Upper lobe of right lung (tissue), 1 donor: ENCODE measurements at regions not wholly inside any gene's neighbourhood (a gene's known extent, or its start where the extent isn't known, plus 50 kb on each side); places are given as distances from the start of the nearest gene placed in this dataset.
A peak's percentile ranks its signal among the peaks of the same experiment; 100 is the strongest.
"Not testable (repeated sequence)": the region's sequence is repeated elsewhere in the genome, so short reads cannot be mapped to it uniquely, and the experiment has no call there.

Experiments
- ATAC-seq: fragments of 200-7000 bp; cut with Tn5 transposase; one replicate; pipeline ENCODE4 v1.9.1; 2020; ENCODE audit warnings: mild to moderate bottlenecking, moderate library complexity
- DNase-seq: peaks from one replicate; pipeline ENCODE4 v3.0.0-alpha.2; 2020
- H3K27ac ChIP-seq: fragments of 200-600 bp; one replicate; pipeline ENCODE4 v1.8.0; 2022
- H3K27me3 ChIP-seq: fragments of 200-600 bp; one replicate; pipeline ENCODE4 v1.8.0; 2022; ENCODE audit warnings: mild to moderate bottlenecking
- H3K36me3 ChIP-seq: fragments of 200-600 bp; one replicate; pipeline ENCODE4 v1.8.0; 2022
- H3K4me1 ChIP-seq: fragments of 200-600 bp; one replicate; pipeline ENCODE4 v1.8.0; 2022
- H3K4me3 ChIP-seq: fragments of 200-600 bp; one replicate; pipeline ENCODE4 v1.8.0; 2022; ENCODE audit warnings: mild to moderate bottlenecking
- H3K9me3 ChIP-seq: fragments of 200-600 bp; one replicate; pipeline ENCODE4 v1.8.0; 2022
- intact Hi-C: fragments of 100-400 bp; cut with DNase I; formaldehyde crosslinking; loops from one replicate; pipeline ENCODE4 v1.11.0; 2022
- TF ChIP-seq, protein P1 (sequence below): fragments of 200-600 bp; IDR thresholded peaks from one replicate; pipeline ENCODE4 v1.8.0; 2022; ENCODE audit warnings: antibody characterized with exemption
- donor health status: DM: no; HTN: yes; CAD: no; lungs with severe emphysema.

DNA sequence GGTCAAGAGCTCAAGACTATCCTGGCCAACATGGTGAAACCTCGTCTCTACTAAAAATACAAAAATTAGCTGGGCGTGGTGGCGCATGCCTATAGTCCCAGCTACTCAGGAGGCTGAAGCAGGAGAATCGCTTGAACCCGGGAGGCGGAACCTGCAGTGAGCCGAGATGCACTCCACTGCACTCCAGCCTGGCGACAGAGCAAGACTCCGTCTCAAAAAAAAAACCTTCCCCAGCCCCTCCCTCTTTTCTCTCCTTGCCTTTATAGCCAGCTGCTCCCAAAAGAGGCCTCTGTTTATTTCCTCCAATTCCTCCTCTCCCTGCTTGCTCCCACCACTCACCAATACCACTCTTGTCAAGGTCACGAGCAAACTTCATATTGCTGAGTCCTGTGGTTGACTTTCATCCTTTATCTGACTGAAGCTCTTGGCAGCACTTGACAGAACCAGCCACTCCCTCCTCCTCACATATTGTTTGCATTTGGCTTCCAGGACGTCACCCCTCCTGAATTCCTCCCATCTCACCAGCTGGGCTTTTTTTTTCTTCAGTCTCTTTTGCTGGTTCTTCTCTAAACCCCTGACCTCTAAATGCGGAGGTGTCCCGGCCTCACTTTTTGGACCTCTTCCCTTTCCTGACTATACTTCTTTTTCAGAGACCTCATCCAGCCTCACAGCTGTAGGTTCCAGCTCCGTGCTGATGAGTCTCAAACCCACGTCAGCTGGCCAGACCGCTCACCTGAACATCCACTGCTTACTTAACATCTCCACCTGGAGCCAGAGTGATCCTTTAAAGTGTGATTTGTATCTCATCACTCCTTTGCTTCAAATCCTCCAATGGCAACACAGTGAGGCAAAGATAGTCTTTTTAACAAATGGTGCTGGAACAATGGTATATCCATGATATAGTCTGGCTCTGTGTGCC, 84.6 kb upstream of the CAB39 start:
- no peak for DNase-seq

DNA sequence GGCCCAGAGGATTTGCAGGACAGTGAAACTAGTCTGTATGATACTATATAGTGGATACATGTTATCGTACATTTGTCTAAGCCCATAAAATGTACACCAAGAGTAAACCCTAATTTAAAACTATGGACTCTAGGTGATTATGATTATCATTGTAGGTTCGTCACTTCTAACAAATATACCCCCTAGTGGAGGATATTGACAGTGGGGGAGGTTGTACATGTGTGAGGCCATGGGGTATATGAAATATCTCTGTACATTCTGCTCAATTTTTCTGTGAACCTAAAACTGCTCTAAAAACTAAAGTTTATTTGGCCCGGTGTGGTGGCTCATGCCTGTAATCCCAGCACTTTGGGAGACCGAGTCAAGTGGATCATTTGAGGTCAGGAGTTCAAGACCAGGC, 81.2 kb upstream of the CAB39 start:
- H3K4me1 ChIP-seq = no peaks in the 10 kb centered on the region
- H3K4me3 ChIP-seq = no peak overlapping the region
- no peak overlapping the region for H3K27ac ChIP-seq
- intact Hi-C loops = no loop called here
- ATAC-seq = no peak
- DNase-seq = no peak
- no peaks in the 10 kb centered on the region for H3K27me3 ChIP-seq
- no peaks in the 10 kb centered on the region for H3K9me3 ChIP-seq
- H3K36me3 ChIP-seq = no peaks in the 10 kb centered on the region
- TF ChIP-seq, protein P1, sequence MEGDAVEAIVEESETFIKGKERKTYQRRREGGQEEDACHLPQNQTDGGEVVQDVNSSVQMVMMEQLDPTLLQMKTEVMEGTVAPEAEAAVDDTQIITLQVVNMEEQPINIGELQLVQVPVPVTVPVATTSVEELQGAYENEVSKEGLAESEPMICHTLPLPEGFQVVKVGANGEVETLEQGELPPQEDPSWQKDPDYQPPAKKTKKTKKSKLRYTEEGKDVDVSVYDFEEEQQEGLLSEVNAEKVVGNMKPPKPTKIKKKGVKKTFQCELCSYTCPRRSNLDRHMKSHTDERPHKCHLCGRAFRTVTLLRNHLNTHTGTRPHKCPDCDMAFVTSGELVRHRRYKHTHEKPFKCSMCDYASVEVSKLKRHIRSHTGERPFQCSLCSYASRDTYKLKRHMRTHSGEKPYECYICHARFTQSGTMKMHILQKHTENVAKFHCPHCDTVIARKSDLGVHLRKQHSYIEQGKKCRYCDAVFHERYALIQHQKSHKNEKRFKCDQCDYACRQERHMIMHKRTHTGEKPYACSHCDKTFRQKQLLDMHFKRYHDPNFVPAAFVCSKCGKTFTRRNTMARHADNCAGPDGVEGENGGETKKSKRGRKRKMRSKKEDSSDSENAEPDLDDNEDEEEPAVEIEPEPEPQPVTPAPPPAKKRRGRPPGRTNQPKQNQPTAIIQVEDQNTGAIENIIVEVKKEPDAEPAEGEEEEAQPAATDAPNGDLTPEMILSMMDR = no peak

More for the DNA sequence above, 84.6 kb upstream of the CAB39 start:
- no peaks in the 10 kb centered on the region for H3K27me3 ChIP-seq
- H3K36me3 ChIP-seq = no peaks in the 10 kb centered on the region
- intact Hi-C loops = no loop called here
- ATAC-seq = peak; percentile 90
- H3K4me3 ChIP-seq = no peak overlapping the region
- H3K4me1 ChIP-seq = no peaks in the 10 kb centered on the region
- no peaks in the 10 kb centered on the region for H3K9me3 ChIP-seq
- TF ChIP-seq, protein P1 = no peak
- H3K27ac ChIP-seq = no peak overlapping the region

DNA sequence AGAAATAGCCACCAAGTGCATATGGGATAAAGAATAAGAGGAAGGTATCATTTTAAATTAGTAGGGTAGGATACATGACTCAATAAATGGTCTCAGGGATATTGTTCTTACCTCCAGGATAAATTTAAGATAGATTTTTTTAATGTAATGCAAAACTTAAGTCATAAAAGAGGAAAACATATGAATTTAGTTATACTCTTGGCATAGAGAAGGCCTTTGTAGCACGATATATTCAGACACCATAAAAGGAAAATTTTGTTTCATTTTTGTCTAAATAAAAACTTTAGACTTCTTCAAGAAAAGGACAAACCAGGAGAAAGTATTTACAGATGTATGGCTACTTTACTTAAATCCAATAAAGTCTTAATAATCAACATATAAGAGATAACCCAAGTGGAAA, 78.5 kb upstream of the CAB39 start:
- H3K4me1 ChIP-seq = no peaks in the 10 kb centered on the region
- no peaks in the 10 kb centered on the region for H3K27me3 ChIP-seq
- intact Hi-C loops = no loop called here
- ATAC-seq (no peak), DNase-seq (no peak)
- H3K36me3 ChIP-seq = no peaks in the 10 kb centered on the region
- TF ChIP-seq, protein P1 = no peak
- H3K27ac ChIP-seq = no peak overlapping the region
- H3K4me3 ChIP-seq = no peak overlapping the region
- H3K9me3 ChIP-seq = no peaks in the 10 kb centered on the region

DNA sequence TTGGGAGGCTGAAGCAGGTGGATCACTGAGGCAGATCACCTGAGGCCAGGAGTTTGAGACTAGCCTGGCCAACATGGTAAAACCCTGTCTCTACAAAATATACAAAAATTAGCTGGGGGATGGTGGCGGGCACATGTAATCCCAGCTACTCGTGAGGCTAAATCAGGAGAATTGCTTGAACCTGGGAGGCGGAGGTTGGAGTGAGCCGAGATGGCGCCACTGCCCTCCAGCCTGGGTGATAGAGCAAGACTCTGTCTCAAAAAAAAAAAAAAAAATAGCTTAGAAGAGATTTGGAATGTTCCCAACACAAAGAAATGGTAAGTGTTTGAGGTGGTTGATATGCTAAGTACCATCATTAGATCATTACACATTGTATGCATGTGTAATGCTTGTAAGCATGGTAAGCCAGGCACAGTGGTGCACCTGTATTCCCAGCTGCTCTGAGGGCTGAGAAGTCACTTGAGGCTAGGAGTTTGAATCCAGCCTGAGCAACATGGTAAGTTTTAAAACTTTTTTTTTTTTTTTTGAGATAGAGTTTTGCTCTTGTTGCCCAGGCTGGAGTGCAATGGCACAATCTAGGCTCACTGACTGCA, 77.8 kb upstream of the CAB39 start:
- H3K9me3 ChIP-seq, H3K4me3 ChIP-seq, H3K4me1 ChIP-seq, H3K36me3 ChIP-seq, H3K27me3 ChIP-seq, H3K27ac ChIP-seq, intact Hi-C loops: not testable (repeated sequence)
- ATAC-seq (peak; percentile 92), DNase-seq (peak; percentile 60)

DNA sequence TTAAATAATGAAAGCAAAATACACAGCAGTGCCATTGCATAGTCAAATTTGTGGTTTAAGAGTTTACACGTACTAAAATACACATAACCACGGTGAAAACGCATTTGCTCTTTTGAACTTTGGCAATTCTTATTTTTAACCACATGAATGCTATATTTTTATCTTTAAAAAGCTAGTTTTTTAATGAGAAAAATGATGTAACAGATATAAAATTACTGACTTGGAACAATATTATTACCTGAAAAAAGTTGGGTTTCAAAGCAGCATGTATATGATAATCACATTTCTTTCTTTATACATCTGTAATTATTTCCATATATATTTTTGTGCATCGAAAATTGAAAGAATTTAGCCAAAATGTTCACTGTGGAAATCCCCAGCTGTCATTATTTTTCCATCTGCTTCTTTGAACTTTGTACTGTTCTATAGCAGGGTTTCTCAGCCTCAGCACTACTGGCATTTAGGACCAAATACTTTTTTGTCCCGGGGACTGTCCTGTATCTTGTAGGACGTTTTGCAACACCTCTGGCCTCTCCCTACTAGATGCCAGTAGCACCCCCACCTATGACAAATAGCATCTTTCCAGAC, 75.9 kb upstream of the CAB39 start:
- ATAC-seq (no peak), DNase-seq (no peak)
- Histone ChIP-seq H3K36me3 (no peaks in the 10 kb centered on the region), H3K27me3 (no peaks in the 10 kb centered on the region), H3K4me1 (no peaks in the 10 kb centered on the region), H3K4me3 (no peak overlapping the region), H3K9me3 (no peaks in the 10 kb centered on the region), H3K27ac (no peak overlapping the region)
- intact Hi-C loops = no loop called here
- TF ChIP-seq, protein P1 = no peak

DNA sequence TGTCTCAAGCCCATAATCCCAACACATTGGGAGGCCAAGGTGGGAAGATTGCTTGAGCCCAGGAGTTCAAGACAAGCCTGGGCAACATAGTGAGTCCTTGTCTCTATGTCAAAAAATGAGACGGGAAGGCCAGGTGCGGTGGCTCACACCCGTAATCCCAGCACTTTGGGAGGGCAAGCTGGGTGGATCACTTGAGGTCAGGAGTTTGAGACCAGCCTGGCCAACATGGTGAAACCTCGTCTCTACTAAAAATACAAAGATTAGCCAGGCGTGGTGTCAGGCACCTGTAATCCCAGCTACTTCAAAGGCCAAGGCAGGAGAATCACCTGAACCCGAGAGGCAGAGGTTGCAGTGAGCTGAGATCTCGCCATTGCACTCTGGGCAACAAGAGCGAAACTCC, 75.2 kb upstream of the CAB39 start:
- H3K9me3 ChIP-seq, H3K27me3 ChIP-seq, DNase-seq, ATAC-seq, H3K27ac ChIP-seq, H3K4me1 ChIP-seq, intact Hi-C loops, H3K36me3 ChIP-seq, H3K4me3 ChIP-seq: not testable (repeated sequence)
